HCT116 (cell line): ENCODE measurements at regions not wholly inside any gene's neighbourhood (a gene's known extent, or its start where the extent isn't known, plus 50 kb on each side); places are given as distances from the start of the nearest gene placed in this dataset.

Experiments used
- ATAC-seq: fragments of 200-7000 bp; cut with Tn5 transposase; 2 replicates; pipeline ENCODE4 v1.9.1; 2020; ENCODE audit warnings: mild to moderate bottlenecking, moderate library complexity
- BruUV-seq: library from RNA; stranded (reverse); fragments of 400-500 nt; replicated peaks from 2 replicates; lab custom pipeline; 2021; lab: Mats Ljungman, UMichigan
- CTCF ChIA-PET: fragments of 300-600 bp; sonication (Branson Sonifier 250); formaldehyde crosslinking; loops from one replicate; lab custom pipeline; 2021; ENCODE audit warnings: antibody characterized with exemption; lab: Charles Lee
- POLR2A ChIA-PET: fragments of 300-600, 350-600 bp; sonication (Branson Sonifier 250); formaldehyde crosslinking; loops from one replicate; lab custom pipeline; 2021; ENCODE audit warnings: antibody characterized with exemption; lab: Charles Lee
- RAD21 ChIA-PET, 2 experiments: fragments of 300-600 bp; sonication (Branson Sonifier 250); formaldehyde crosslinking; loops; one replicate each; lab custom pipeline; 2023; ENCODE audit warnings: low total read pairs in 2 of 2; ENCODE audit not compliant: uncharacterized antibody in 2 of 2, unreplicated experiment in 2 of 2, low non-redundant PET in 1 of 2; lab: Charles Lee
- DNase-seq: peaks from one replicate; pipeline ENCODE4 v3.0.0-alpha.2; 2010; ENCODE audit warnings: low read depth, low spot score
- H2AFZ ChIP-seq: fragments of 200-600 bp; shearing (Covaris generic), sonication (generic); 2 replicates; pipeline ENCODE4 v1.6.1; 2017; ENCODE audit warnings: low read depth, mixed run types, mixed read lengths, antibody characterized with exemption, low read length; ENCODE audit not compliant: poor library complexity, severe bottlenecking
- H3K27ac ChIP-seq: 2 replicates; pipeline ENCODE4 v1.5.1; 2012; ENCODE audit warnings: low read depth, low read length
- H3K27me3 ChIP-seq: fragments of 200-600 bp; sonication (generic); 2 replicates; pipeline ENCODE4 v1.6.1; 2016; ENCODE audit warnings: mixed run types, low read length, mixed read lengths; ENCODE audit not compliant: insufficient read depth
- H3K36me3 ChIP-seq, 2 experiments: fragments of 200-500 bp in 1 of 2; fragments of 200-600 bp in 1 of 2; sonication (Bioruptor generic) in 1 of 2; sonication (generic) in 1 of 2; 2 replicates each; pipeline versions ENCODE4 v1.5.1 to v1.6.1; 2014 to 2016; ENCODE audit warnings: low read length in 2 of 2, inconsistent platforms in 1 of 2, mixed read lengths in 1 of 2, mixed run types in 1 of 2; ENCODE audit not compliant: insufficient read depth in 2 of 2, control insufficient read depth in 1 of 2
- H3K4me1 ChIP-seq, 2 experiments: fragments of 200-600 bp in 1 of 2; sonication (generic) in 1 of 2; 2 replicates each; pipeline versions ENCODE4 v1.5.1 to v1.6.1; 2012 to 2017; ENCODE audit warnings: low read length in 2 of 2, inconsistent platforms in 1 of 2, mild to moderate bottlenecking in 1 of 2, mixed read lengths in 1 of 2, mixed run types in 1 of 2, moderate library complexity in 1 of 2; ENCODE audit not compliant: insufficient read depth in 2 of 2, control insufficient read depth in 1 of 2
- H3K4me2 ChIP-seq: fragments of 200-600 bp; sonication (generic); 2 replicates; pipeline ENCODE4 v1.6.1; 2017; ENCODE audit warnings: mixed run types, low read length, mixed read lengths
- H3K4me3 ChIP-seq, 2 experiments: fragments of 200-600 bp in 1 of 2; sonication (generic) in 1 of 2; replicated peaks in 1 of 2; 2 replicates each; pipeline ENCODE4 v1.5.1; 2011 to 2016; ENCODE audit warnings: low read length in 2 of 2, control low read depth in 1 of 2, low read depth in 1 of 2, mild to moderate bottlenecking in 1 of 2, mixed read lengths in 1 of 2, mixed run types in 1 of 2
- H3K79me2 ChIP-seq: fragments of 200-600 bp; sonication (generic); 2 replicates; pipeline ENCODE4 v1.6.1; 2017; ENCODE audit warnings: mild to moderate bottlenecking, mixed run types, low read length, moderate library complexity, mixed read lengths; ENCODE audit not compliant: insufficient read depth
- H3K9ac ChIP-seq: fragments of 200-600 bp; sonication (generic); 2 replicates; pipeline ENCODE4 v1.6.1; 2016; ENCODE audit warnings: low read length, mixed read lengths
- H3K9me2 ChIP-seq: fragments of 200-600 bp; sonication (generic), shearing (Covaris generic); 2 replicates; pipeline ENCODE4 v1.6.1; 2017; ENCODE audit warnings: mixed run types, mild to moderate bottlenecking, moderate library complexity; ENCODE audit not compliant: insufficient read depth
- H3K9me3 ChIP-seq, 2 experiments: fragments of 200-500 bp in 1 of 2; fragments of 200-600 bp in 1 of 2; sonication (Bioruptor generic) in 1 of 2; sonication (generic) in 1 of 2; 2 replicates each; pipeline ENCODE4 v1.6.1; 2014 to 2017; ENCODE audit warnings: low read length in 2 of 2, mixed read lengths in 2 of 2, inconsistent platforms in 1 of 2, low read depth in 1 of 2, mild to moderate bottlenecking in 1 of 2, mixed run types in 1 of 2, moderate library complexity in 1 of 2; ENCODE audit not compliant: control insufficient read depth in 1 of 2, insufficient read depth in 1 of 2
- H4K20me1 ChIP-seq: fragments of 200-600 bp; sonication (generic), shearing (Covaris generic); 2 replicates; pipeline ENCODE4 v1.6.1; 2017; ENCODE audit warnings: mixed run types, mild to moderate bottlenecking, moderate library complexity; ENCODE audit not compliant: insufficient read depth
- CBX3 ChIP-seq: IDR thresholded peaks from 2 replicates; pipeline ENCODE4 v1.6.1; 2012; ENCODE audit warnings: low read depth
- CEBPB ChIP-seq: IDR thresholded peaks from 2 replicates; pipeline ENCODE4 v1.6.1; 2012; ENCODE audit warnings: low read depth
- ELF1 ChIP-seq: IDR thresholded peaks from 2 replicates; pipeline ENCODE4 v1.6.1; 2012; ENCODE audit warnings: low read depth, borderline replicate concordance
- EZH2 ChIP-seq: fragments of 200-600 bp; sonication (generic); IDR thresholded peaks from 2 replicates; pipeline ENCODE4 v1.6.1; 2017; ENCODE audit warnings: antibody characterized with exemption, mixed run types
- EZH2phosphoT487 ChIP-seq: fragments of 200-600 bp; IDR thresholded peaks from 2 replicates; pipeline ENCODE4 v1.6.1; 2018; ENCODE audit warnings: antibody characterized with exemption, borderline replicate concordance
- FOSL1 ChIP-seq: IDR thresholded peaks from 2 replicates; pipeline ENCODE4 v1.6.1; 2012; ENCODE audit warnings: low read depth
- JUND ChIP-seq: IDR thresholded peaks from 2 replicates; pipeline ENCODE4 v1.6.1; 2012
- POLR2A ChIP-seq: IDR thresholded peaks from 2 replicates; pipeline ENCODE4 v1.7.0; 2011; ENCODE audit warnings: borderline replicate concordance; ENCODE audit not compliant: insufficient read depth, insufficient read length; ENCODE audit errors: extremely low read depth
- POLR2AphosphoS5 ChIP-seq: IDR thresholded peaks from 2 replicates; pipeline ENCODE4 v1.6.1; 2011; ENCODE audit warnings: mild to moderate bottlenecking, low read depth, low read length, moderate library complexity
- SIN3A ChIP-seq: IDR thresholded peaks from 2 replicates; pipeline ENCODE4 v1.6.1; 2012; ENCODE audit warnings: low read depth
- SRF ChIP-seq: IDR thresholded peaks from 2 replicates; pipeline ENCODE4 v1.6.1; 2012; ENCODE audit warnings: low read depth
- ZFX ChIP-seq: fragments of 450-650 bp; IDR thresholded peaks from 2 replicates; pipeline ENCODE4 v1.6.1; 2017
- intact Hi-C: fragments of 100-400 bp; cut with micrococcal nuclease; formaldehyde crosslinking; loops from 2 replicates; pipeline ENCODE4 v1.10.0; 2022
- TF ChIP-seq, protein P1 (sequence below): IDR thresholded peaks from 2 replicates; pipeline ENCODE4 v1.6.1; 2012; ENCODE audit warnings: low read depth
- TF ChIP-seq, protein P2 (sequence below): IDR thresholded peaks from 2 replicates; pipeline ENCODE4 v1.6.1; 2012
- TF ChIP-seq, protein P3 (sequence below): IDR thresholded peaks from 2 replicates; pipeline ENCODE4 v1.6.1; 2012

DNA sequence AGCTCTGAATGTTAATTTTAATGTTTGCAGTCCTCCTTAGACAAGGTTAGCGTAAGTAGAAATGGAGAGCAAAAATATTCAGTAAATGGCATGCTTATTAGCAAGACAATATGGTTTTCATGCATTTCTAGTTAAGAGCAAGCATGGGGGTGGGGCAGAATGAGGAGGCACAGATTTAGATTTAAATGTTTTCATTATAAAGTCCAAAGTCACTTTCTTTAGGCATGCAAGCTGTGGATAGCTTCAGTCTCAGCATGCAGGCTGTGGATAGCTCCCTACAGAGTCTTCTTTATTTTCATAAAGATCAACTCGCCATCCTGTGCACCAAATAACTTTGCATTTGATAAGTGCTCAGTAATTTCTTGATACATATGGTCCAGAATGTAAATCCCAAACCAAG lies 1294.5 kb upstream of the ADGRL2 start (continued):
- TF ChIP-seq, protein P1, sequence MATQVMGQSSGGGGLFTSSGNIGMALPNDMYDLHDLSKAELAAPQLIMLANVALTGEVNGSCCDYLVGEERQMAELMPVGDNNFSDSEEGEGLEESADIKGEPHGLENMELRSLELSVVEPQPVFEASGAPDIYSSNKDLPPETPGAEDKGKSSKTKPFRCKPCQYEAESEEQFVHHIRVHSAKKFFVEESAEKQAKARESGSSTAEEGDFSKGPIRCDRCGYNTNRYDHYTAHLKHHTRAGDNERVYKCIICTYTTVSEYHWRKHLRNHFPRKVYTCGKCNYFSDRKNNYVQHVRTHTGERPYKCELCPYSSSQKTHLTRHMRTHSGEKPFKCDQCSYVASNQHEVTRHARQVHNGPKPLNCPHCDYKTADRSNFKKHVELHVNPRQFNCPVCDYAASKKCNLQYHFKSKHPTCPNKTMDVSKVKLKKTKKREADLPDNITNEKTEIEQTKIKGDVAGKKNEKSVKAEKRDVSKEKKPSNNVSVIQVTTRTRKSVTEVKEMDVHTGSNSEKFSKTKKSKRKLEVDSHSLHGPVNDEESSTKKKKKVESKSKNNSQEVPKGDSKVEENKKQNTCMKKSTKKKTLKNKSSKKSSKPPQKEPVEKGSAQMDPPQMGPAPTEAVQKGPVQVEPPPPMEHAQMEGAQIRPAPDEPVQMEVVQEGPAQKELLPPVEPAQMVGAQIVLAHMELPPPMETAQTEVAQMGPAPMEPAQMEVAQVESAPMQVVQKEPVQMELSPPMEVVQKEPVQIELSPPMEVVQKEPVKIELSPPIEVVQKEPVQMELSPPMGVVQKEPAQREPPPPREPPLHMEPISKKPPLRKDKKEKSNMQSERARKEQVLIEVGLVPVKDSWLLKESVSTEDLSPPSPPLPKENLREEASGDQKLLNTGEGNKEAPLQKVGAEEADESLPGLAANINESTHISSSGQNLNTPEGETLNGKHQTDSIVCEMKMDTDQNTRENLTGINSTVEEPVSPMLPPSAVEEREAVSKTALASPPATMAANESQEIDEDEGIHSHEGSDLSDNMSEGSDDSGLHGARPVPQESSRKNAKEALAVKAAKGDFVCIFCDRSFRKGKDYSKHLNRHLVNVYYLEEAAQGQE = no peak
- no peak for TF ChIP-seq FOSL1

DNA sequence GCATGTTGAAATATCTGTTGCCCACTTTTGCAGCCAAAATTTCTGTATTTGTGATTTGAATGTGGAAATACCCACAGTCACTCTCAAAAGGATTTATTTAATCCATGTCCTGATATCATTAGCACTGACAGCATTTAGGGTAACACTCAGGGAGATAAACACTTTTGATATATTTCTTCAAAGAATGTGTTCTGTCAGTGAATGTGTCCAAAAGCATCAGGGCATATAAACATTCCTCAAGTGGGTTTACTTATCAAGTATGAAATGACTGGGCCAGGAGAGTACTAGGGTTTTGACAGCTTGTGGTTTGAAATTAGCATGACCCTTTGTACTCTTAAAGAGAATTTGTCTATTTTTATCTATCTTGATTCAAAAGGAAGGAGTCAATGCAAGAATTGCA lies 1302.1 kb upstream of the ADGRL2 start:
- H3K9ac ChIP-seq = no peak overlapping the region
- intact Hi-C loops = no loop called here
- ChIA-PET POLR2A (no interaction called here), CTCF (interaction anchor here (0.6 kb wide), 1 partner anchor 717 kb away, joined by 7 read pairs; no protein-coding TSS in a partner anchor), RAD21 (no interaction called here)
- no peak overlapping the region for H2AFZ ChIP-seq
- H3K9me2 ChIP-seq = no peaks in the 10 kb centered on the region
- H3K9me3 ChIP-seq = no peaks in the 10 kb centered on the region
- DNase-seq = no peak
- no TSS peak for BruUV-seq
- H3K4me2 ChIP-seq = no peak overlapping the region
- H3K27me3 ChIP-seq = no peaks in the 10 kb centered on the region
- H3K27ac ChIP-seq = no peak overlapping the region
- no peak overlapping the region for H3K4me3 ChIP-seq
- no peaks in the 10 kb centered on the region for H3K36me3 ChIP-seq
- no peaks in the 10 kb centered on the region for H3K79me2 ChIP-seq
- H3K4me1 ChIP-seq = no peaks in the 10 kb centered on the region
- TF ChIP-seq ELF1 (no peak), JUND (no peak), POLR2A (no peak), CBX3 (no peak), ZFX (no peak), CEBPB (no peak), SRF (no peak), SIN3A (no peak), POLR2AphosphoS5 (no peak), EZH2 (no peak), EZH2phosphoT487 (no peak)
- TF ChIP-seq, protein P2, sequence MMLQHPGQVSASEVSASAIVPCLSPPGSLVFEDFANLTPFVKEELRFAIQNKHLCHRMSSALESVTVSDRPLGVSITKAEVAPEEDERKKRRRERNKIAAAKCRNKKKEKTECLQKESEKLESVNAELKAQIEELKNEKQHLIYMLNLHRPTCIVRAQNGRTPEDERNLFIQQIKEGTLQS = no peak
- TF ChIP-seq, protein P3, sequence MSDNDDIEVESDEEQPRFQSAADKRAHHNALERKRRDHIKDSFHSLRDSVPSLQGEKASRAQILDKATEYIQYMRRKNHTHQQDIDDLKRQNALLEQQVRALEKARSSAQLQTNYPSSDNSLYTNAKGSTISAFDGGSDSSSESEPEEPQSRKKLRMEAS = no peak
- TF ChIP-seq, all 23 proteins: peak for 0
- no peaks in the 10 kb centered on the region for H4K20me1 ChIP-seq
- no peak for ATAC-seq
